HCT116 (cell line): ENCODE measurements at regions not wholly inside any gene's neighbourhood (a gene's known extent, or its start where the extent isn't known, plus 50 kb on each side); places are given as distances from the start of the nearest gene placed in this dataset.

Experiments
- ATF3 ChIP-seq: IDR thresholded peaks from 2 replicates; pipeline ENCODE4 v1.6.1; 2012
- CTCF ChIP-seq, 3 experiments: fragments of 200-600 bp in 1 of 3; sonication (generic) in 1 of 3; IDR thresholded peaks in 2 of 3; conservative IDR thresholded peaks in 1 of 3; 2 replicates each; pipeline ENCODE4 v1.5.1; 2012 to 2017; ENCODE audit warnings: low read depth in 2 of 3, low read length in 2 of 3, antibody characterized with exemption in 1 of 3, borderline replicate concordance in 1 of 3, control low read depth in 1 of 3, mild to moderate bottlenecking in 1 of 3, mixed read lengths in 1 of 3, mixed run types in 1 of 3, moderate library complexity in 1 of 3; ENCODE audit not compliant: insufficient read depth in 1 of 3
- EZH2phosphoT487 ChIP-seq: fragments of 200-600 bp; IDR thresholded peaks from 2 replicates; pipeline ENCODE4 v1.6.1; 2018; ENCODE audit warnings: antibody characterized with exemption, borderline replicate concordance
- JUND ChIP-seq: IDR thresholded peaks from 2 replicates; pipeline ENCODE4 v1.6.1; 2012
- POLR2A ChIP-seq: IDR thresholded peaks from 2 replicates; pipeline ENCODE4 v1.7.0; 2011; ENCODE audit warnings: borderline replicate concordance; ENCODE audit not compliant: insufficient read depth, insufficient read length; ENCODE audit errors: extremely low read depth
- REST ChIP-seq: IDR thresholded peaks from 2 replicates; pipeline ENCODE4 v1.6.1; 2012; ENCODE audit warnings: low read depth
- SIN3A ChIP-seq: IDR thresholded peaks from 2 replicates; pipeline ENCODE4 v1.6.1; 2012; ENCODE audit warnings: low read depth
- SP1 ChIP-seq: IDR thresholded peaks from 2 replicates; pipeline ENCODE4 v1.6.1; 2012; ENCODE audit warnings: low read depth

GRCh38 chr13:76505437-76505836 lies 380.8 kb downstream of the KCTD12 start:
- no peak for TF ChIP-seq REST
- TF ChIP-seq CTCF (IDR thresholded peaks at IDR 0.05 in 2 of 3, conservative IDR thresholded peaks at IDR 0.05 in 1 of 3; ENCODE audit: borderline replicate concordance in 1 of 3, insufficient read depth in 1 of 3, low read depth in 2 of 3, low read length in 2 of 3): no peak
- TF ChIP-seq POLR2A: no peak
- no peak for TF ChIP-seq JUND
- no peak for TF ChIP-seq SIN3A
- no peak for TF ChIP-seq EZH2phosphoT487
- no peak for TF ChIP-seq ATF3
- no peak for TF ChIP-seq SP1
